Activated CD4-positive, alpha-beta T cell treated with anti-CD3 and anti-CD28 coated beads for 24 hours (primary cell): ENCODE measurements at regions not wholly inside any gene's neighbourhood (a gene's known extent, or its start where the extent isn't known, plus 50 kb on each side); places are given as distances from the start of the nearest gene placed in this dataset.
"Not testable (repeated sequence)": the region's sequence is repeated elsewhere in the genome, so short reads cannot be mapped to it uniquely, and the experiment has no call there.

Source experiments
- DNase-seq, 2 donors: peaks; one replicate each; pipeline ENCODE4 v3.0.0-alpha.2; 2020; ENCODE audit warnings: low read depth in 2 of 2

DNA sequence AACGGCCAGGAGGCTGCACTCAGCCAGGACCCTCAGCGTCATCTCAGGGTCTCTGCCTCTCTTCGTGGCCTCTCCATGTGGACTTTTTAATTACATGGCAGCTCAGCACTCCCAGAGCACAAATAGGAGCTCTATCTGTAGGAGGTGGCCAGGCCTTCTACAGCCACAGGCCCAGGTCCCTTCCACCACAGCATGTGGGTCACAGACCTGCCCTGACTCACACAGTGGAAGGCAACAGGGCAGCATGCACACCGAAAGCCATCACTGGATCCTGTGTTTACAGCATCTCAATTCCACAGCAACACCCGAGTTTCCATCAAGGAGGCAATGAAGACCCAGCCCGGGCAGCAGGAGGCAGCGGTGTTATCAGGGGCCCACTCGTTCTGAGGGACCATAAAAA, 65.8 kb upstream of the CD93 start:
- no peak for DNase-seq

DNA sequence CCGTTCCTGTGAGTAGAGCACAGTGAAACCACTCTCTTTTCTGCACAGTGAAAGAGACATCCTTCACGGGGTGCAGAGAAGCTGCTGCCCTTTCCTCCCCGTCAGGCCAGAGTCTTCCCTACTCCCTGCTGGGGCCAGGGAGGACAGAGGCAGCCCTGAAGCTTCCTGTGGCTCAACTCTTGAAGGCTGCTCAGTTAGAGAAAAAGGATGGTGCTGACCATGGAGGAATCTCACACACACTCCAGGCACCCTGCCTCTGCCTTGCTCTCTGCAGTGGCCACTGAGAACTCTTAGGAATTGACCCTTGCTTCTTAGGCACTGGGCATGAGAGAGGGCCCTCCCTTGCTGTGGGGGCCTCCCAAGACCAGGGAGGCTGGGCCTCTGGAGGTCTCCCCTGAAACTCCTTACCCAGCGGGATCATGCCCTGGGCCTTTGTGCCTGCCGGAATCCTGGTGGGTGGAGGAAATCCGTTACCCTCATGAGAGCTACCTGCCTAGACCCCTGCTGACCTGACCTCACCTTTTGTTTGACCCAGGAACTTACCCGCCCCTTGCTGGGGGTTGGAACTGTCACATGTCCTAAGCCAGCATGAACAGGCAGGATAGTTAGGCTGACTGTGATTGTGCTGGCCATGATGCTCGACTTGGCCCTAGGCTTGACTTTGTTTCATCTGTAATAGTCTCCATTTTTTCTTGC, 65.0 kb upstream of the CD93 start:
- DNase-seq, result no peak

DNA sequence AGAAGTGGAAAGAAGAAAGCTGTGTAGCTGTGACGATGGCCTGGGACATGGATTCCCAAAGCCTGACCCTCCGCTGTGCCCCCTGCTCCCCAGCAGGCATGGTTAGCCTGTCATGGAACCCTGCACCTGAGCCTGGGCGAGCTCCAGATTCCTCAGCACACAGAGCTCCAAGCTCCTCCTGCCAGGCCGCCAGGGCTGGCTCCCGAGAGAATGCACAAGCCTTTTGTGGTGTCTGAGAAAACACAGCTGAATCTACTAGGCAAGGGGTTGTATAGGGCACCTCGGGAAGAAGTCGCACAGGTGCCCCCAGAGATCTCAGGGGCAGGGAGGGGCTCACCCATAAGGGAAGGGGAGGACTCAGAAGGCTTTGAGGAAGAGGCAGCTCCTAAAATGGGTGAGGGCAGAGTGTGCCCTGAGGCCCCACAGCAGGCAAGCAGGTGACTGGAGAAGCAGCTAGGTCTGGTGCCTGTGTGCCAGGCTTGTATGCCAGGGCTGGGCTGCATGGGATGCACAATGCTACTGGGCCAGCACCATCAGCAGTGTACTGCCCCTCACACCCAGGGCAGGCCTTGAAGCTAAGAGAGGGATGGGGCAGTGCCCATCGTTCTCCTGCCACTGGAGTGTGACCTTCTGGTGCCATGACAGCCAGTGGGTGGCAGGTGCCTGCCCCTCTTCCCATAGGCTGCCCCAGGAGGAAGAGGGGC, 64.3 kb upstream of the CD93 start:
- no peak for DNase-seq

GRCh38 chr20:23149623-23150279, 63.6 kb upstream of the CD93 start:
- DNase-seq, result no peak

DNA sequence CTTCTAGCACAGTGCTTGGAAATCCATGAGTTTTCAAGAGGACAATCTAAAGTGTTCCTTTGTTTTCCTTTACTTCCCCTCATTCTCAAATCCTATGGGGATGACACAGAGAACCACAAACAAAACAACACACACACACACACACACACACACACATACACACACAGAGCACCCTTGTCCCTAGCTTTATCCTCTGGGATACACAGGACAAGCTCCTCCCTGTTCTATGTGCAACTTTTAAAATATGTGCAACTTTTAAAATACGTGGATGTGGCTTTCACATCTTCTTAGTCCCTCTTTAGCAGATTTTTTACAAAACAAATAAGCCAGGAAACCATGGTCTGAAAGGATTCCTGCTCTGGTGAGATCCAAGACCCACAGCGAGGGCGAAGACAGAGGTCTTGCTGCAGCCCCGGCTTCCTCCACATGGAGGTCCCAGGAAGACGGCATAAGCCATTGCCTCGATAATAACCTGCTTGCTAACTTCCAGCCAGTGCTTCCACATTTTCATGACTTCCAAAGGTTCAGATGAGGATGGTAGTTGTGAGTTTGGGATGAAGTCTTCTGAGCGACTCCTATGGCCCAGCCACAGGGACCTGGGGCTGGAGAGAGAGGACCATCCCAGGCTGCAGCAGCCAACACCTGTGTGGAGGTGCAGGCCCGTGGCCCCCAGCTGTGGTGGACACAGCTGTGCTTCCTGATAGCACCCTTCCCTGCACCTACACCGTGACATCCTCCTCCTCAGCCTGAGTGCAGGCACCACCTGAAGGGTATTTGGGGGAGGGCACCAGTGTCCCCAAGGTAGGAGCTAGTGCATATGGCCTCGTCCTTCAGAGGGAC, 62.8 kb upstream of the CD93 start:
- DNase-seq, result no peak

- peak; percentile 6 to 7 for DNase-seq
Measured at GRCh38 chr20:23147964-23148730, 62.0 kb upstream of the CD93 start.

GRCh38 chr20:23147647-23147963, 61.5 kb upstream of the CD93 start:
- DNase-seq, result no peak

GRCh38 chr20:23146857-23147637, 60.9 kb upstream of the CD93 start:
- DNase-seq, result no peak

DNA sequence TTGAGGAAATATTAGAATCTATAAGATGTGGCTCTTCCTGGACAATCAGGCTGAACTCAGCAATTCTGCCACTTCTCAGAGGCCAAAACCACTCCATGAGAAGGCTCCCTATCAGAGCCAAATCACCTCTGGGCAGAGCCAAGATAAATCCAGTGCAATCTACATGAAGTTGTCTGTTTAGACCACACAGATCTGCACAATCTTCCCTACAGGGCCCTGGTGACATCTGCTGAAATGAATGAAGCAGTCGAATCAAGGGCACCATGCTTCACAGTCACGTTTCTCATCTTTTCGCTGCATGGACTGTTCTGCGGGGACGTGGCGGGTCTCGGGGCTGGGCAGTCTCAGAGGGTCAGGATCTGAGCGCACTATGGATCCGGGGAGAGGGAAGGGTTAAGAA, 60.1 kb upstream of the CD93 start:
- no peak for DNase-seq

- DNase-seq, result no peak
Measured at GRCh38 chr20:23145281-23145700, 59.2 kb upstream of the CD93 start.

DNA sequence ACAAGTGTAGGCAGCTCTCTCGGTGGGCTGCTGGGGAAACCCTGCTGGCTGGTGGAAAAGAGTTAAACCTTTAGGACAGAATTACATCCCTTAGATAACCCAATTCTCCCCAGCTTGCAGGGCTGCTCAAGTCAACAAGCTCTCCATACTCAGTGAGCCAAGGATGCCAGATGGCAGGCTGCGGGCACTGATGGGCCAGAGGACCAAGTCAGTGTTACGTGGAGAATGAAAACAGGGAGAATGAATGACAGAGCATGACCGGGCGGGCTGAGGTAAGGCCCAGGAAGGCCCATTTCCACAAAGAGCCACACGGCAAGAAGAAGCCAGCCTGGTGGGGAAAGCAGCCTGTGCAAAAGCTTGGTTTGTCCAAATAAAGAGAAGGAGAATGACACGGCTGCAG, 58.7 kb upstream of the CD93 start:
- DNase-seq, result no peak

DNA sequence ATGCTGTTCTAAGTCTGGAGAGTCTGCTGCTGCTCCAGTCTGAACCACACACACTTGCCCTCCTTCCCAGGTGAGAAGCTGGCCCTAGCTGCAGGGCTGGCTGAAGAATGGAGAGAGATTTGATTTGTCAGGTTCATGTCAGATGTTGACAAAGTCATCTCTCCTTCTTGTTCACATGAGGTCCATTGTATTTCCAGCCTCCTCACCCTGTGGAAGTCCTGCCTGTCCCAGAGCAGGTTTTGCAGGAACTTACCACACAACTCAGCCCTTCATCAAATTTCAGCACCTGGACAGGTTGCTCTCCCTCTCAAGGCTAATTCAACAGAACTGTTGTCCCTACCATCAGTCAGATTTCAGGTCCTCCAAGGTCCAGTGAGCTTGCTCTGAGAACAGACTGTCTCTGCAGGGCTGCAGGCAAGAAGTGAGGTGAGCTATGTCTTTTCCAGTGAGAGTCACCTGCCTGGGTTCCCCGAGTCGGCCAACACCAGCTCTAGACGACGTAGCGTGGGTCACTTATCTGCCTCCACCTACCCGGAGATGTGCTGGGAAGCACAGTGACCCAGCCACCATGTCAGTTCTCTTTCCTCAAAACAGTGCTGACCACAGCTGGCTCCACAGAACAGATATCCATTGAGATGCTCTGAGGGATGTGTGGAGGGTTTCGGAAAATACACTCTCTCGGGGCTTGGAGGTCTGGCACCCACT, 58.0 kb upstream of the CD93 start:
- DNase-seq, result no peak

- DNase-seq, result no peak
Measured at GRCh38 chr20:23143098-23143497, 57.0 kb upstream of the CD93 start.

- no peak for DNase-seq
Measured at GRCh38 chr20:23142162-23143050, 56.3 kb upstream of the CD93 start.

- no peak for DNase-seq
Measured at GRCh38 chr20:23141450-23142161, 55.5 kb upstream of the CD93 start.

DNA sequence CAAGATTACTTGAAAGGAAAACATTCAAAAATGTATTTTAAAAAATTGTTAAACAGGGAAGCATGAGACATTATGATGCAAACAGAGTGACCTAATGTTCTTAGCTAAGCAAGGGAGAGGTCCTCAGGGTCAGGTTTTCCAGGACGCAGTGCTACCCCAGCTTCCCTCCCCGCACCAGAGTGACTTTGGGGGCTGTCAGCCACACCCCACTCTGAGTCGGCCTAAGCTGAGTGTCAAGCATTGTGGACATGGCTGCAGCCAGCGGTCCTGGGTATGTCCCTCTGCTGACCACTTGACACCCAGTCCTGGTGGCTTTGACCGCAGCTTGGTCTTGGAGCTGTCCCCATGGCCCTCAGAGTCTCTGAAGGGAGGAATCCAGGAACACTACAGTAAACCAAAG, 54.9 kb upstream of the CD93 start:
- DNase-seq, result no peak

DNA sequence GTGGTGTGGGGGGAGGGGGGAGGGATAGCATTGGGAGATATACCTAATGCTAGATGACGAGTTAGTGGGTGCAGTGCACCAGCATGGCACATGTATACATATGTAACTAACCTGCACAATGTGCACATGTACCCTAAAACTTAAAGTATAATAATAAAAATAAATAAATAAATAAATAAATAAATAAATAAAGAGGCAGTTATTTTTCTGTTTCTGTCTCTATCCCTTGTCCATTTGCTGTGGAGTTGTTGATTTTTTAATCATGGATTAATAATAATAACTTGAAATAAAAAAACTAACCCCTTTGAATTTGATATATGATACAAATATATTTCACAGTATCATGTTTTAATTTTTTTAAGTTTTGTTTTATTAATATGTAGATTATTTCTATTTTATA, 53.9 kb upstream of the CD93 start:
- DNase-seq, result not testable (repeated sequence)

GRCh38 chr20:23139524-23139923, 53.4 kb upstream of the CD93 start:
- DNase-seq, result no peak
